Myocyte (in vitro differentiated cells): ENCODE measurements at regions not wholly inside any gene's neighbourhood (a gene's known extent, or its start where the extent isn't known, plus 50 kb on each side); places are given as distances from the start of the nearest gene placed in this dataset.
A peak's percentile ranks its signal among the peaks of the same experiment; 100 is the strongest.
"Not testable (repeated sequence)": the region's sequence is repeated elsewhere in the genome, so short reads cannot be mapped to it uniquely, and the experiment has no call there.

Experiments
- DNase-seq: peaks from one replicate; pipeline ENCODE4 v3.0.0-alpha.2; 2012; ENCODE audit warnings: low read depth

DNA sequence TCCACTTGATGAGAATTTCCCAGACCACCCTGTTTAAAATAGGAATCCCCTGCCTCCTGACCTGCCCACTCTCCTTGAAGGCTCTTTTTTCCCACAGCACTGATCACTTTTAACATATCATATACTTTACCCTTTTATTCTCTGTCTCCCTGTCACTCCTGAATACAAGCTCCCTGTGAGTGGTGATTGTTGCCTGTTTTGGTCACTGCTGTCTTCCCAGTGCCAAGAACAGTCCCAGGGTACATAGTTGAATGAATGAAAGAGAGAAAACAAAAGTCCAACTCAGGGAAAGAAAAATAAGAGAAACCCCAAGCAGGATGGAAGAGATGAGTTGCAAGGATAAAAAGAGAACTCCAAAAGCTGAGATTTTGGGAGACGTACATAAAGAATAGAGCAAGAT lies 500.3 kb upstream of the LMCD1 start:
- no peak for DNase-seq

DNA sequence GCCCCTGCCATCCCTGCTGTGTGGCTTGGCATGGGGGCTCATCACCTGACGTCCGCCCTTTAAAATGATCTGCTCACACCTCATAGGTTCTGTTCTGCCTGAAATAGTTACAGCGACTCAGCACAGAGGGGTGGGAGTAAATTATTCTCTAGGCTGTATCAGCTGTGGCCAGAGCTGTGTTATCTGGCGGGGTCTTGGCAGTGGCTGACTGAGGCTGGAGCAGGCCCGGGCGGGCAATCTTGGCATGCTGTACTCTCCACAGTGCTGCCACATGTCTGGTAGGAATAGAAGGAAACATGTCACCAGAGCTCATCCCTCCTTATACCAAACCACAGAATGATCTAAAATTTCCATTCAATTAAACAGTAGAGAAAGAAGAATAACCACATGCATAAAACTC lies 499.9 kb upstream of the LMCD1 start:
- DNase-seq = no peak

DNA sequence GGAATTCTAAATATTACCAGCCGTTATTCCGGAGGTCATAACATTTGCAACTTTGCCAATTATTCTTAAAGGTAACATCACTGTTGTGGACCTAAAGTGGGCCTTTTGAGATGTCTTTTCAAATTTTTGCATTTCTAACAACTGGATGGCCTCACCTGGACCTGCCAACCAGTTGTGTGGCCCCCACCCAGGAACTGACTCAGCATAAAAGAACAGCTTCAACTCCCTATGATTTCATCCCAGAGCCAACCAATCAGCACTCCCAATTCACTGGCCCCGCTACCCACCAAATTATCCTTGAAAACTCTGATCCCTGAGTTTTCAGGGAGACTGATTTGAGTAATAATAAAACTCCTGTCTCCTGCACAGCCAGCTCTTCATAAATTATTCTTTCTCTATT lies 489.7 kb upstream of the LMCD1 start:
- DNase-seq = no peak

DNA sequence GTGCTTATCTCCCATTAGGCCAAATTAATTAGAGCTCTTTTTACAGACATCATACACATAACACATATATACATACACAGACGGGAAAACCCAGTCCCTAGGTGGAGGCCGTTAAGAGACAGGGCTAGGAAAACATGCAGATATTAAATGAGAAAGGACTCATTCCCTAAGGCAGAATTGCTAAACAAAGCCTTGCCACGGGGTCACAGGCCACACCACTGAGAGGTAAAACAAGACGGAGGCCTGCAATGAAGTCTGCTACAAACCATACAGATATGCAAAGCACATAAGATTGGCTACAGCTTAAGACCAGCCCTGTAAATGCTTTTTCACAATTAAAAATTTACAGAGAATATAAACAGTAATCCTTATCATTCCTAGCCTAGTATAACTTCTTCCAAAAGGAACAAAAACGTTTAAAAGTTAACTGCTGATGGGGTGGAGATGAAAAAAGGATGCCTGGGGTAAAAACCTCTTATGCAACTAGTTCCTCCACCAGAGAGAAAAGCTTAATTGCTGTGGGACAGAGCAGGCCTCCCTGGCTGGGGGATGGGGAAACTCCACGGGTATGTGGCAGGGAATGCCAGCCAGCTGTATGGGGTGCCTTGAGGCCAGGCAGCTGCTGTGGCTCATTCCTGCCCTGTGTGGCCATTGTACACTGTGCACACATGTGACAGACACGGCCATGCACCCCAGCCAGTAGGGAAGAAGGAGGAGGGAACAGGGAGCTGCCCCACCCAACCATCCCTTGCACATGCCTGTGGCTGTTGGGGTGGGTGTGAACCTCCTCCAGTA lies 481.4 kb upstream of the LMCD1 start:
- DNase-seq = no peak

DNA sequence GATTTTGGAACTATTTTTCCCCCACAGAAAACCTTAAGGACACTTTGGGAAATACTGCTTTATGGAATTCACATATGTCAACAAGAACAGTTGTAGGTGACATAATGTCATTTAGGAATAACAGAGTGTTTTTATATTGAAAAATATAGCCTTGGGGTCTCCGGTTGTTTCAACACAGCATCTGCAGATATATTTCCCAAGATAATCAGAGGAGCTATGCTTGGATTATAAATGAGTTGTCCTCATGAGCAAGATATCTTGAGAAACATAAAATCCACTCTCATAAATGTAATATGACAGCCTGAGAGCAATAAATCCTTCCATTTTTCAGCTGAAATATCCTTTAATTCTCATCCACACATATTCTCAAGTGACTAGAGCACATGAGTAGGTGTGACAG lies 473.7 kb upstream of the LMCD1 start:
- DNase-seq = no peak

DNA sequence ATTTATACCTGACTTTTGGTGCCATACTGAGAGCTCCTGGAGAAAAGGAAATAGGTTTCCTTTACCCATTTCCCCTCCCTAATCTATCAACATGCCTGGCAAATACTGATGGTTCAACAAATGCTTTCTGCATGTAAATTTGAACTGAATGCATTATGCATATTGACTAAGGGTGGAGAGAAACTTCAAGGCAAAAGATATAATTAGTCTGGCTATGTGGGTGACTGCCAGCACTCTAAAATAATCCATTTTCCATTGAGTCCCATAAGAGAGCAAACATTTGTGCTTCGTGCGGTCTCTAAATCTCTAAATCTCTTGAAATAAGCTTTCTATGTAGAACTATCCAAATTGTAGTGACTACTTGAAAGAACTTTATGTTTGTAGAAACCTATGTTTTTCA lies 451.3 kb upstream of the LMCD1 start:
- no peak for DNase-seq

DNA sequence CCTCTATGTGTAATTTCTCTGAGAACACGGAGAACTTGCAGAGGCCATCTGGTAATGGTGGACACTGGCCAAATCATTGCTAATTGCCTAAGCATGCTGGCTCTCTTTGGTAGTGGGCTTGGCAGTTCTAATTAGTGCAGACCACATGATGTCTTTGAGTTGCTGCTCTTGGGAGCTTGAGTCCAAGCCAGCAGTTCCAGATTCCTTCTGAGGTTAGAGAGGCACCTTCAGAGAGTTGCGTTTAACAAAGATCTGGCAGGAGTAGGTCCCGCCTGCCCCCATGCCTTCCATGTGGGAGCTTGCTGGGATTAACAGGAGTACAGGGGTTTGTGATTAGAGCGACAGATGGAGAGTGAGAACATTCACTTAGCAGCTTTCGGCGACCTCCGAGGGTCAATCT lies 449.0 kb upstream of the LMCD1 start:
- DNase-seq = no peak

DNA sequence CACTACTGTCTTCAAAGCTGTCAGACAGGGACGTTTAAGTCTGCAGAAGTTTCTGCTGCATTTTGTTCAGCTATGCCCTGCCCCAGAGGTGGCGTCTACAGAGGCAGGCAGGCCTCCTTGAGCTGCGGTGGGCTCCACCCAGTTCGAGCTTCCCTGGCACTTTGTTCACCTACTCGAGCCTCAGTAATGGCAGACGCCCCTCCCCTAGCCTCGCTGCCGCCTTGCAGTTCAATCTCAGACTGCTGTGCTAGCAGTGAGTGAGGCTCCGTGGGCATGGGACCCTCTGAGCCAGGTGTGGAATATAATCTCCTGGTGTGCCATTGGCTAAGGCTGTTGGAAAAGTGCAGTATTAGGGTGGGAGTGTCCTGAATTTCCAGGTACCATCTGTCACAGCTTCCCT lies 433.5 kb upstream of the LMCD1 start:
- not testable (repeated sequence) for DNase-seq

DNA sequence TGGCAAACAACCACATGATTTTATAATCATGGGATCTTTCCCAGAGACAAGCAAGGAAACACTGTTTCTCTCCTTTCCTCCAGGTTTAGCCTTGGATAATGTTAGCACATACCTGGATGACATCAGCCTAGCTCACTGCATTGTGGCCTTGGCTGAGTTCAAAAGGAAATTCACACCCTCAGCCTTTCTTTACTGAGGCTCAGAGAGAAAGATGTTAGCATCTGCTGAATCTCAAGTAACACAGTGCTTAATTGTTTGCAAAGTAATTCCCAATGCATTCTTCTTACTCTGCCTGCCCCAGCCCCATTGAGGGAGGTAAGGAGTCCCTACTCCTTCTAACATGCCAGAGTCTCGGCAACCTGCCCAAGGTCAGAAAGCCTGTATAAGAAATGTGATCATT lies 432.2 kb upstream of the LMCD1 start:
- no peak for DNase-seq

DNA sequence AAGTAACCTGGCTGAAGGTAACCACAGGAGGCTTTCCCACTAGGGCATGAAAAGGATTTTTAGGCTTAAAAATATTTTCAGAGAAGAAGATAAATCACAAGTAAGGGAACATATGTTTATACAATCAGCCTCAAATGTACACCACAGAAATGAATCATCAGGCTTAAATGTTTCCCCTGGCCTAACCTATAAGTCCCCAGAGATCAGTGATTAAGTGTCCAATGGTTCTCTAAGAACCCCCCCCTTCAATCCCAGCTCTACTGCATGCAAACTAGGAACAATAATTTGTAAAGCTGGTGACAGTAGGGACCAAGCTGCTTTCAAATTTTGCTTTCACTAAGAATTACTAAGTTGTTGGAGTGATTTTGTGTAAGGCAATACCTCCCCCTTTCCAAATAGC lies 431.6 kb upstream of the LMCD1 start:
- DNase-seq = no peak

DNA sequence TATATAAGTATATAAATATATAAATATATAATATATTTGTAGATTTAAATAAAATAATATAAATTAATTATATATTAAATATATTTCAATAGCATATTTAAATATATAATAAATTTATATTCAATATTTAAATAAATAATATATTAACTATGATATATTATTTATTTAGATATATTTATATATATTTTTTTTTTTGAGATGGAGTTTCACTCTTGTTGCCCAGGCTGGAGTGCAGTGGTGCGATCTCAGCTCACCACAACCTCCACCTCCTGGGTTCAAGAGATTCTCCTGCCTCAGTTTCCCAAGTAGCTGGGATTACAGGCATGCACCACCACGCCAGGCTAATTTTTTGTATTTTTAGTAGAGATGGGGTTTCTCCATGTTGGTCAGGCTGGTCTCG lies 426.9 kb upstream of the LMCD1 start:
- DNase-seq = not testable (repeated sequence)

DNA sequence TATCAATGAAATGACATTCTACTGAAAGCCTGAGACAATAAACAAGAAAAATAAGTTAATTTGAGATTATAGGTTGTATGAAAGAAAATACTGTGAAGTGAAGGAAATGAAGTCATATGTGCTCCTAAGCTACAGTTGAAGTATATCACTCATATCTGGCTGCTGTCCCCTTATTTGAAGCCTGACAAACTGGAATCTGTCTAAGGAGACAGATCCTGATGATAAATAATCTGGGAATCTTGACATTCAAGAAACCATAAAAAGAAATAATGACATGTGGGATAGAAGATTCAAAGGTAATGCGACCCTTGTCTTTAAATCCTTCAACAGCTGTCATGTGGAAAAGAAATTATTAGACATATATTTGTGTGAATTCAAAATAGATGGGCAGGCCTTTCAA lies 424.5 kb upstream of the LMCD1 start:
- no peak for DNase-seq

DNA sequence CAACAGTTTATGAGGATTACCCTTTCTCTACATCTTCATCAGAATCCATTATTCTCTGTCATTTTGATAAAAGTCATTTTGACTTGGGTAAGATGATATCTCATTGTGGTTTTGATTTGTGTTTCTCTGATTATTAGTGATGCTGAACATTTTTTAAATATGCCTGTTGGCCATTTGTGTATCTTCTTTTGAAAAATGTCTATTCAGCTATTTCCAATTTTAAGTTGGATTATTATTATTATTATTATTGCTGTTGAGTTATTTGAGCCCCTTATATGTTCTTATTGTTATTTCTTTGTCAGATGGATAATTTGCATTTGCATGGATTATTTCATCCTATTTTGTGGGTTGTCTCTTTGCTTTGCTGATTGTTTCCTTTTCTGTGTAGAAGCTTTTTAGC lies 421.2 kb upstream of the LMCD1 start:
- no peak for DNase-seq

DNA sequence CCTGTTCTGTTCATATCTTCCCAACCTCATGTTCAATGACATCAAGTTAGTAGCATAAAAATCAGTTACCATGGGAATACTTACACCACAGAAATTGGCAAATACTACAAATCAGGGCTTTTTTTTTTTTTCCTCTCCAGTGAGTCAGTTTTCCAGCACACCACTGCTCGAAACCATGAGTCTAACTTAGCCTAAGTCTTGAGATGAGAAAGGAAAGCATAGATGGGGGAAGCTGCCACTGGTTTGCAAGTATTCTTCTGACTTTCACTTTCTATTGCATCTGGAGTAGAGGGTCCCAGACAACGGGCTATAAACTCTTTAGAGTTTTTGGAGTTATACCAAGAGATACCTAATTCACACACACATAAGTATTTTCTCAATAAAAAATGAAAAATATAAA lies 416.1 kb upstream of the LMCD1 start:
- no peak for DNase-seq

DNA sequence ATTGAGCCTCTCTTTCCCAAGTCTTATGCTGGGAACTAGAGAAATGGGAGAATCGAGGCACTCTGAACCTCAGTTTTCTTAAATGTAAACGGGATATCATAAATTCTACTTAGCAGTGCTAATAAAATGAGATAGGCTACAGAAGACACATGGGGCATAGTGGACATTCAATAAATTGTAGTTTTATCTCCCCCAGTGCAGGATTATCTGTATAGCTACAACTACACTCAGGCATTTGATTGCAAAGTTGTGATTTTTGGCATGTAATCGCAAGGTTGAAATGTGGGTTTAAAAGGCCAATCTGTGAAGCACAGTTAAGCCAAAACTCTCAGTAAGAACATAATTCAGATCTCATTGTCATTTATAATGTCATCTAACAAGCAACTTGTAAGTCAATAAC lies 413.7 kb upstream of the LMCD1 start:
- DNase-seq = no peak

DNA sequence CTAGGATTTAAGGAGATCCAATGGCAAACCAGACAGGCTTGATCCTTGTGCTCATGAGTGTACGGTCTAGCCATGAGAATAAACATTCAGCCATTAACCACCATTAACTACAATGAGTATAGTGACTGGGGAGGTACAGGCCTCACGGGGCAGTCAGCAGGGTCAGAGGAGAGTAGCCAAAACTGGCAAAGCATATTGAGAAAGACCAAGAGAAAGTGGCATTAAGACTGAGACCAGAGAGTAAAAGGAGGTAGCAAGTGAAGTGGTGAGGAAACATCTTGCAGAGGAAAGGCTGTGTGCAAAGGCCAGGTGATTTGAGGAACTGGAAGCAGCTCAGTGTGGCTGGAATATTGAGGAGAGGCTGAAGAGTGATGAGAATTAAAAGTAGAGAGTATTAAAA lies 407.2 kb upstream of the LMCD1 start:
- no peak for DNase-seq

DNA sequence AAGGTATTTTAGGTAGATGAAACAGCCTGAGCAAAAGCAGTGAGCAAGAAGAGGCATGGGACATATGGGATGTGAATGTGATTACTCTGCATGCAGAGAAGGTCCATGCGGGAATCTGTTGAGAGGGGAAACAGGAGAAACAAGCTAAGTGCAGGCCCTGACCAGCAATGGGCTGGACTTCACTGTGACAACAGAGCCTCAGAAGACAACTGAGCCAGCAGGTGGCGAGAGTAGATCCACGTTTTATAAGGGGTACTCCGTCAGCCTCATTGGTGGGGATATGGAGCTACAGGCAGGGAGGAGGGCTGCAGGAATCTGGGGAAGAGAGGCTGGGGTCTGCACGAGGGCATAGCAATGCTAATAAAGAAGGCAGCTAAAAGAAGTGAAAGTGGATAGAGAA lies 405.9 kb upstream of the LMCD1 start:
- no peak for DNase-seq

DNA sequence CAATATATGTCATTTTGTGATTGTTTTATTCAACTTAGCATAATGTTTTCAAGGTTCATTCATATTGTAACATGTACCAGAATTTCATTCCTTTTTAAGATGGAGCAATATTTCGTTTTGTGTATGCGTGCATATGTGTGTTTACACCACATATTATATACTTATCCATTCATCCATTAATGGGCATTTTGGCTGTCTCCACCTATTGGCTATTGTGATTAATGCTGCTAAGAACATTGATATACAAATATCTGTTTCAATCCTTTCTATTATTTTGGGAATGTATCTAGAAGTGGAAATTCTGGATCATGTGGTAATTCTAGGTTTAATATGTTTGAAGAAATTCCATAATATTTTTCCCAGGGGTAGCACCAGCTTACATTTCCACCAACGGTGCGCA lies 403.9 kb upstream of the LMCD1 start:
- DNase-seq = no peak

DNA sequence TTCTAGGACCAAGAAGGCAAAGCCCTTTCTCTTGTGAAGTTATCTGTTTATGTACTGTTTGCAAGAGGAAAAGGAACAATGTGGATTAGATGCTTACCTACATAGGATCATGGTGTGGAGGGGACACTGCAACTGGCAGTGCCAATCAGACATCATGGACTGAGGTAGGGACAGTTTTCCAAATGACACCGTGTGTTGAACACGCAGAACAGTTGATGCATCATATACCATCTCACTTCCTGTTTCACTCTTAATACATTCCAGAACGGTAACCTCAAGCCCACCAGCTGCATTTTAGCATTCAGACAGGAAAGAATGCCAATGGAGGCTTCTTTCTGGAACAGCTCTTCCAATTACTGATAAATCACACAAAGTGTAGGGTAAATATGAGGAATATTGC lies 397.7 kb upstream of the LMCD1 start:
- DNase-seq = no peak

DNA sequence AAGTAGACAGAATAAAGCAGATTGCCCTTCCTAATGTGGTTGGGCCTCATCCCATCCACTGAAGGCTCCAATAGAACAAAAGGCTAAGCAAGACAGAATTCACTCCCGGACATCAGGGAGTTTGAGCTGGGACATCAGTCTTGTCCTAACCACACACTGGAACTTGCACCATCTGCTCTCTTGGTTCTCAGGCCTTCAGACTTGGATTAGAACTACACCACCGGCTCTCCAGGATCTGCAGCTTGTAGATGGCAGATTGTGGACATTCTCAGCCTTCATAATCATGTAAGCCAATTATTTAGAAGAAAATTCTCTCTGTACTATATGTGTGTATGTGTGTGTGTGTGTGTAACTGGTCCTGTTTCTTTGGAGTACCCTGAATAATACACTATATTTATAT lies 394.7 kb upstream of the LMCD1 start:
- DNase-seq = no peak

DNA sequence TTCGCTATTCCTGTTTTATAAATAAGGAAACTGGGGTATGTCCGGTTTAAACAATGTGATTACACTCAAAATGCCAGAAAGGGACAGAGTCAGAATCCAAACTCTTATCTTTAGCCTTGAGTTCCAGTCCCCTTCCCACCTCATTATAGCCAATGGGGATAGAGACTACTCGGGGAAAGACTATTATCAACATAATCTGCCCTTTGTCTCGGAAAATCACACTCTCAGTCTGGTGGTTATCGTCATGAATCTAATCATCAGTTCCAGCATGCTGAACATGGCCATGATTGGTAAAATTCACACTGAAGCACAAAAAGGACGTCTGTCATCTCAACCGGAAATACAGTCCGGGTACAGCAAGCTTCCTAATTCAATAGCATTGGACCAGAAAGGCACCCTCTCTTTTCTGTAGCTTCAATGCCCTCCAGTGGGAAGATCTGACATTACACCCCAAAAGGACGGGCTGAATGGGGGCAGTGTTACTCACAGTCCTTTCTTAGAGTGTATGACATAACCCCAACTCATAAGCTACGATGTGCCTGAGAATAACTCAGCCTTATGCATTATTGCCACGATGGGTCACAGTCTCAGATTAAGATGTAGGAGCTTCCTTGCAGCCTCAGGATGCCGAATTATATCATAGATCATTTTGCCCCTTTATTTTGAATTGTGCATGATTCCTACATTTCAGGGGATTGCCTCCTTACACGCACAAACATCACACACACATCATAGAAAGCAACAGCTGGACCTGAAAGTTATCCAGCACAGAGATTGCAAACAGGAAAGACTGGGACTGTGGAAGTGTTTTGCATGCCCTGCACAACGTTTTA lies 390.4 kb upstream of the LMCD1 start:
- peak; percentile 81 for DNase-seq

DNA sequence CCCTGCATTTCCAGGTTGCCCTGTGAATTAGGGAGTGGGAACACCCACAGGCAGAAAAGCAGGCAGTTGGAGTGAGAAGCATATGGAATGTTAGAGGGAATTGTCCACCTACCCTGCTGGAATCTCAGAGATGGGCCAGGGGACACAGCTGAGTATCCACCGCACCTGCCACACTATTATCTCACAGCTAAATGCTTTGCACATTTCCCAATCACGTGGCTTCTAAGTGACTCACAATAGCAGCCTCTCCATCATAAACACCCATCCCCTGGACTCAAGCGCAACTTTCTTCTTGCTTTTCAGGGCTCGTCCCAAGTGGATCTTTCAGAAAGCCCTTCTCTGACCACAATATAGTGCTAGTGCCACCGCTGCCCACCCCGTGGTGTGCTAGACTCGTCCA lies 389.0 kb upstream of the LMCD1 start:
- DNase-seq = peak; percentile 3

DNA sequence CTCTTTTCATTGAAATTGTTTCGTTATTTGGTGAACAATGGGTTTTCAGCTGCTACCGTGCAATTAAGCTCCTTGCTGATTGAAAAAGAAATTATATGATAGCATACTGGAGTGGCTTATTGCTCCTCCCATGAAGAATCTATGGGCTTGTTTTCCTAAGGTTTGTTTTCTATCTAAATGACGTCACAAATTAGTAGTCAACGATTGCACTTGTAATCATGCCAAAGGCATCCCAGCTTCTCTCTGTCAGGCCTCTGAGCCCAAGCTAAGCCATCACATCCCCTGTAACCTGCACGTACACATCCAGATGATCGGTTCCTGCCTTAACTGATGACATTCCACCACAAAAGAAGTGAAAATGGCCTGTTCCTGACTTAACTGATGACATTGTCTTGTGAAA lies 388.0 kb upstream of the LMCD1 start:
- DNase-seq = no peak
